OCI-LY7 (cell line): ENCODE measurements at regions not wholly inside any gene's neighbourhood (a gene's known extent, or its start where the extent isn't known, plus 50 kb on each side); places are given as distances from the start of the nearest gene placed in this dataset.

Experiments
- BruUV-seq: library from RNA; stranded (reverse); fragments of 400-500 nt; replicated peaks from 2 replicates; lab custom pipeline; 2021; lab: Mats Ljungman, UMichigan
- CTCF ChIA-PET: fragments of 300-600 bp; sonication (Branson Sonifier 250); formaldehyde crosslinking; loops from one replicate; lab custom pipeline; 2022; ENCODE audit warnings: antibody characterized with exemption; ENCODE audit not compliant: unreplicated experiment; lab: Charles Lee
- POLR2A ChIA-PET: fragments of 300-600 bp; sonication (Branson Sonifier 250); formaldehyde crosslinking; loops from one replicate; lab custom pipeline; 2022; ENCODE audit warnings: antibody characterized with exemption; lab: Charles Lee
- DNase-seq: peaks from one replicate; pipeline ENCODE4 v3.0.0-alpha.2; 2015; ENCODE audit warnings: low spot score
- H2AFZ ChIP-seq: fragments of 200-600 bp; sonication (generic), shearing (Covaris generic); 2 replicates; pipeline ENCODE4 v1.6.1; 2014; ENCODE audit warnings: mild to moderate bottlenecking, antibody characterized with exemption, low read length, moderate library complexity
- H3K27ac ChIP-seq: fragments of 200-600 bp; sonication (generic); 2 replicates; pipeline ENCODE4 v1.5.1; 2014; ENCODE audit warnings: mixed run types, low read depth, mild to moderate bottlenecking, moderate library complexity, low read length, inconsistent platforms; ENCODE audit not compliant: poor library complexity, severe bottlenecking
- H3K36me3 ChIP-seq: fragments of 200-600 bp; sonication (generic); 2 replicates; pipeline ENCODE4 v1.6.1; 2014; ENCODE audit warnings: mild to moderate bottlenecking, antibody characterized with exemption, low read length, moderate library complexity, mixed read lengths; ENCODE audit not compliant: insufficient read depth
- H3K4me1 ChIP-seq: fragments of 200-600 bp; sonication (generic); 2 replicates; pipeline ENCODE4 v1.5.1; 2014; ENCODE audit warnings: mild to moderate bottlenecking, low read length; ENCODE audit not compliant: insufficient read depth, poor library complexity, severe bottlenecking
- H3K4me2 ChIP-seq: fragments of 200-600 bp; sonication (generic); 2 replicates; pipeline ENCODE4 v1.6.1; 2014; ENCODE audit warnings: mild to moderate bottlenecking, low read length
- H3K4me3 ChIP-seq: fragments of 200-600 bp; sonication (generic); 2 replicates; pipeline ENCODE4 v1.5.1; 2014; ENCODE audit warnings: mild to moderate bottlenecking, low read depth, low read length; ENCODE audit not compliant: poor library complexity, severe bottlenecking
- H3K79me2 ChIP-seq: fragments of 200-600 bp; sonication (generic); 2 replicates; pipeline ENCODE4 v1.6.1; 2016; ENCODE audit warnings: low read depth, mild to moderate bottlenecking, low read length, moderate library complexity, mixed read lengths; ENCODE audit not compliant: insufficient read depth
- H3K9me2 ChIP-seq: fragments of 200-600 bp; sonication (generic); 2 replicates; pipeline ENCODE4 v1.6.1; 2016; ENCODE audit warnings: mild to moderate bottlenecking, low read length, mixed read lengths; ENCODE audit not compliant: insufficient read depth
- H3K9me3 ChIP-seq: fragments of 200-600 bp; sonication (generic); 2 replicates; pipeline ENCODE4 v1.6.1; 2014; ENCODE audit warnings: mild to moderate bottlenecking, mixed run types, low read length, mixed read lengths
- H4K20me1 ChIP-seq: fragments of 200-600 bp; sonication (generic); 2 replicates; pipeline ENCODE4 v1.6.1; 2014; ENCODE audit warnings: mild to moderate bottlenecking, antibody characterized with exemption, low read length, moderate library complexity, mixed read lengths; ENCODE audit not compliant: insufficient read depth
- EZH2phosphoT487 ChIP-seq: fragments of 200-600 bp; sonication (generic); IDR thresholded peaks from 2 replicates; pipeline ENCODE4 v1.6.1; 2018; ENCODE audit warnings: low read depth, borderline replicate concordance, mild to moderate bottlenecking, mixed run types, antibody characterized with exemption, low read length, moderate library complexity, mixed read lengths
- intact Hi-C: fragments of 100-400 bp; cut with micrococcal nuclease; formaldehyde crosslinking; loops from one replicate; pipeline ENCODE4 v1.10.0; 2022; ENCODE audit not compliant: unreplicated experiment
- TF ChIP-seq, protein P1 (sequence below): fragments of 200-600 bp; sonication (generic); conservative IDR thresholded peaks from 2 replicates; pipeline ENCODE4 v1.5.1; 2014; ENCODE audit warnings: mild to moderate bottlenecking, antibody characterized with exemption, low read length, moderate library complexity, mixed read lengths

DNA sequence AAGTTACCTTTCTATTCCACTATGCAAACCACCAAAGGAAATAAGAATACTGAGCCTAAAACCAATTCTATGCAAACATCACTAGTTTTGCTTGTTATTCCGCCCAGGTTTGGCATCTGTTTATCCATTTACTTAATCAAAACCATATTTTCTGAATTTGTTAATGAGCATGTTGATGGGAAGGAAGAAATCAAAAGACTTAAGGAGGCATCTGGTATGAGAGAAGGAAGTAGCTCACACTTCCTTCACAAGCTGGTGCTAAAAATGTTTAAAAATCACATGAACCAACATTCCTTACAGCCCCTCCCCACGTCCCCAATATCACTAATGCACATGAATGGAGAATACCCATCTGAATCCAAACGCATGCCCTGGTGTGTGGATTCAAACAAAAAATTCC is 52.0 kb upstream of the PRKAR2B start:
- DNase-seq = no peak
- H3K4me2 ChIP-seq = 0 out of 2 replicates have a peak overlapping the region, but pooled peaks have one; percentile 5
- no peaks in the 10 kb centered on the region for H4K20me1 ChIP-seq
- no peaks in the 10 kb centered on the region for H3K79me2 ChIP-seq
- H3K36me3 ChIP-seq = no peaks in the 10 kb centered on the region
- ChIA-PET CTCF (no interaction called here), POLR2A (interaction anchor here (1.5 kb wide), 1 partner anchor 15 kb away, joined by 4 read pairs; no protein-coding TSS in a partner anchor)
- H3K9me3 ChIP-seq = no peaks in the 10 kb centered on the region
- intact Hi-C loops = no loop called here
- no peak overlapping the region for H3K4me3 ChIP-seq
- peaks cover 15% of the 10 kb centered on the region for H3K4me1 ChIP-seq
- no peaks in the 10 kb centered on the region for H3K9me2 ChIP-seq
- TF ChIP-seq, protein P1, sequence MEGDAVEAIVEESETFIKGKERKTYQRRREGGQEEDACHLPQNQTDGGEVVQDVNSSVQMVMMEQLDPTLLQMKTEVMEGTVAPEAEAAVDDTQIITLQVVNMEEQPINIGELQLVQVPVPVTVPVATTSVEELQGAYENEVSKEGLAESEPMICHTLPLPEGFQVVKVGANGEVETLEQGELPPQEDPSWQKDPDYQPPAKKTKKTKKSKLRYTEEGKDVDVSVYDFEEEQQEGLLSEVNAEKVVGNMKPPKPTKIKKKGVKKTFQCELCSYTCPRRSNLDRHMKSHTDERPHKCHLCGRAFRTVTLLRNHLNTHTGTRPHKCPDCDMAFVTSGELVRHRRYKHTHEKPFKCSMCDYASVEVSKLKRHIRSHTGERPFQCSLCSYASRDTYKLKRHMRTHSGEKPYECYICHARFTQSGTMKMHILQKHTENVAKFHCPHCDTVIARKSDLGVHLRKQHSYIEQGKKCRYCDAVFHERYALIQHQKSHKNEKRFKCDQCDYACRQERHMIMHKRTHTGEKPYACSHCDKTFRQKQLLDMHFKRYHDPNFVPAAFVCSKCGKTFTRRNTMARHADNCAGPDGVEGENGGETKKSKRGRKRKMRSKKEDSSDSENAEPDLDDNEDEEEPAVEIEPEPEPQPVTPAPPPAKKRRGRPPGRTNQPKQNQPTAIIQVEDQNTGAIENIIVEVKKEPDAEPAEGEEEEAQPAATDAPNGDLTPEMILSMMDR = no peak
- TF ChIP-seq EZH2phosphoT487 = no peak
- no TSS peak for BruUV-seq
- H2AFZ ChIP-seq = peak overlapping the region; percentile 54; the same call in 1 of the 2 replicates
- H3K27ac ChIP-seq = no peak overlapping the region
